Vagina (tissue), 2 donors: ENCODE measurements at regions not wholly inside any gene's neighbourhood (a gene's known extent, or its start where the extent isn't known, plus 50 kb on each side); places are given as distances from the start of the nearest gene placed in this dataset.

Experiments
- POLR2A ChIP-seq, 2 donors: fragments of 450-650 bp; IDR thresholded peaks; one replicate each; pipeline ENCODE4 v1.6.1; 2017; ENCODE audit warnings: antibody characterized with exemption in 2 of 2, mild to moderate bottlenecking in 2 of 2, moderate library complexity in 2 of 2
- POLR2AphosphoS5 ChIP-seq, 2 donors: sonication (generic); formaldehyde crosslinking; IDR thresholded peaks; one replicate each; pipeline ENCODE4 v1.9.0; 2017; ENCODE audit warnings: antibody characterized with exemption in 2 of 2, mild to moderate bottlenecking in 2 of 2, low read depth in 1 of 2; ENCODE audit not compliant: insufficient read depth in 1 of 2
- TF ChIP-seq, protein P1 (sequence below), 3 experiments: fragments of 450-650 bp in 2 of 3; fragments of 200-600 bp in 1 of 3; sonication (generic) in 1 of 3; IDR thresholded peaks; one replicate each; pipeline ENCODE4 v1.5.1; 2017 to 2019; ENCODE audit warnings: antibody characterized with exemption in 3 of 3, mild to moderate bottlenecking in 2 of 3, moderate library complexity in 2 of 3

DNA sequence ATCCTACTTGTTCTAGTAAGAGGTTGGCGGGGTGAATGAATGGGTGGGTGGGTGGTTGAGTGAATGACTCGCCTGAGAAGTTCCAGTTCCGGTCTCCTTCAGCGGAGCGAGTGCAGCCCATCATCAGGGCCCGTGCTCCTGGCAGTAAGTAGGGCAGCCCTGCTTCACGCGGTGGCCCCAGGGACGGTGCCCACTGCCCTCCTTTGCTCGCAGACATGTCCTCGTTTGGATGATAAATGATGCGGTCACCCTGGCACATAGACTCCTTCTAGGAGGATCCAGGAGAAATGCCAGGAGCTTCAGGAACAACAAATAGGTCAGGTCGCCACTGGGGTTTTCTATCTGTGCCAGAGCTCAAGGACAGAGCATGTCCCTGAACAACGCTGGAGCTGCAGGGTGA is 370.8 kb downstream of the CTTN start:
- TF ChIP-seq, protein P1, sequence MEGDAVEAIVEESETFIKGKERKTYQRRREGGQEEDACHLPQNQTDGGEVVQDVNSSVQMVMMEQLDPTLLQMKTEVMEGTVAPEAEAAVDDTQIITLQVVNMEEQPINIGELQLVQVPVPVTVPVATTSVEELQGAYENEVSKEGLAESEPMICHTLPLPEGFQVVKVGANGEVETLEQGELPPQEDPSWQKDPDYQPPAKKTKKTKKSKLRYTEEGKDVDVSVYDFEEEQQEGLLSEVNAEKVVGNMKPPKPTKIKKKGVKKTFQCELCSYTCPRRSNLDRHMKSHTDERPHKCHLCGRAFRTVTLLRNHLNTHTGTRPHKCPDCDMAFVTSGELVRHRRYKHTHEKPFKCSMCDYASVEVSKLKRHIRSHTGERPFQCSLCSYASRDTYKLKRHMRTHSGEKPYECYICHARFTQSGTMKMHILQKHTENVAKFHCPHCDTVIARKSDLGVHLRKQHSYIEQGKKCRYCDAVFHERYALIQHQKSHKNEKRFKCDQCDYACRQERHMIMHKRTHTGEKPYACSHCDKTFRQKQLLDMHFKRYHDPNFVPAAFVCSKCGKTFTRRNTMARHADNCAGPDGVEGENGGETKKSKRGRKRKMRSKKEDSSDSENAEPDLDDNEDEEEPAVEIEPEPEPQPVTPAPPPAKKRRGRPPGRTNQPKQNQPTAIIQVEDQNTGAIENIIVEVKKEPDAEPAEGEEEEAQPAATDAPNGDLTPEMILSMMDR (IDR thresholded peaks at IDR 0.05) = no peak
- TF ChIP-seq POLR2A (IDR thresholded peaks at IDR 0.05) (no peak), POLR2AphosphoS5 (IDR thresholded peaks at IDR 0.05; ENCODE audit: insufficient read depth in 1 of 2, low read depth in 1 of 2) (no peak)
